GM12878 (cell line): ENCODE measurements at regions not wholly inside any gene's neighbourhood (a gene's known extent, or its start where the extent isn't known, plus 50 kb on each side); places are given as distances from the start of the nearest gene placed in this dataset.

Experiments used
- CTCF ChIP-seq, 3 experiments: IDR thresholded peaks in 2 of 3; conservative IDR thresholded peaks in 1 of 3; 2 replicates each; pipeline ENCODE4 v1.5.1; 2011; ENCODE audit warnings: low read depth in 3 of 3, low read length in 3 of 3, mild to moderate bottlenecking in 3 of 3, control low read depth in 2 of 3, moderate library complexity in 2 of 3, inconsistent platforms in 1 of 3, mixed read lengths in 1 of 3; ENCODE audit not compliant: control insufficient read depth in 2 of 3, insufficient read depth in 1 of 3; ENCODE audit errors: extremely low read depth in 1 of 3
- EP300 ChIP-seq, 2 experiments: fragments of 150-350 bp in 1 of 2; IDR thresholded peaks; 2 replicates each; pipeline ENCODE4 v1.6.1; 2011 to 2012; ENCODE audit warnings: low read depth in 2 of 2, low read length in 2 of 2, borderline replicate concordance in 1 of 2, improper control_type of control experiment in 1 of 2, inconsistent platforms in 1 of 2; ENCODE audit not compliant: control insufficient read depth in 1 of 2
- EZH2 ChIP-seq: IDR thresholded peaks from 2 replicates; pipeline ENCODE4 v1.6.1; 2012; ENCODE audit warnings: low read depth, mild to moderate bottlenecking, control low read depth, inconsistent platforms, low read length, borderline replicate concordance; ENCODE audit not compliant: control insufficient read depth
- FOXM1 ChIP-seq: IDR thresholded peaks from 2 replicates; pipeline ENCODE4 v1.6.1; 2012; ENCODE audit warnings: low read depth, mild to moderate bottlenecking, inconsistent platforms, low read length, moderate library complexity
- POLR2A ChIP-seq: IDR thresholded peaks from 2 replicates; pipeline ENCODE4 v1.6.1; 2011; ENCODE audit warnings: low read depth, mild to moderate bottlenecking, low read length
- SMC3 ChIP-seq: IDR thresholded peaks from 2 replicates; pipeline ENCODE4 v1.6.1; 2011; ENCODE audit warnings: low read length, improper control_type of control experiment, borderline replicate concordance
- TCF7 ChIP-seq: IDR thresholded peaks from 2 replicates; pipeline ENCODE4 v1.6.1; 2014; ENCODE audit warnings: antibody characterized with exemption, borderline replicate concordance
- ZNF207 ChIP-seq: fragments of 450-650 bp; IDR thresholded peaks from 2 replicates; pipeline ENCODE4 v1.6.1; 2014; ENCODE audit warnings: antibody characterized with exemption, mild to moderate bottlenecking, borderline replicate concordance
- ZNF622 ChIP-seq: fragments of 450-650 bp; IDR thresholded peaks from 2 replicates; pipeline ENCODE4 v1.6.1; 2017; ENCODE audit warnings: mild to moderate bottlenecking, inconsistent platforms
- TF ChIP-seq, protein P1 (sequence below): IDR thresholded peaks from 2 replicates; pipeline ENCODE4 v1.6.1; 2011; ENCODE audit warnings: mild to moderate bottlenecking, low read depth, low read length, moderate library complexity; ENCODE audit not compliant: insufficient replicate concordance

DNA sequence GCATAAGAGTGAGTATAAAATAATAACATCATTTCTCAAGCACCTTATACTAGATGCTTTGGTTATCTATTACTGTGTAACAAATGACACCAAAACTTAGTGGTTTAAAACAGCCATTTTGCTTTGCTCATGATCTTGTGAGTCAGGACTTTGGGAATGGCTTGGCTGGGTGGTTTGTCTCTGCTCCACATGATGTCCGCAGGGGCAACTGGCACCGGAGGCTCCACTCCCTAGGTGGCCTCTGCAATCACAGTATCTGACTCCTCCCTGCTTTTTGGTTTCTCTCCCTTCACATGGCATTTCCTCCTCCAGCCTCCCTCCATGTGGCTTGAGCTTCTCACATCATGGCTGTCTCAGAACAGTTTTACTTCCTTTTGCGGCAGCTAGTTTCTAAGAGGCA lies 259.5 kb downstream of the GAS1 start:
- TF ChIP-seq ZNF622 (no peak), TCF7 (no peak), EP300 (IDR thresholded peaks at IDR 0.05; ENCODE audit: borderline replicate concordance in 1 of 2, control insufficient read depth in 1 of 2, low read depth in 2 of 2, low read length in 2 of 2) (no peak), SMC3 (no peak), FOXM1 (no peak), ZNF207 (no peak), POLR2A (no peak), EZH2 (no peak), CTCF (IDR thresholded peaks at IDR 0.05 in 2 of 3, conservative IDR thresholded peaks at IDR 0.05 in 1 of 3; ENCODE audit: control insufficient read depth in 2 of 3, extremely low read depth in 1 of 3, insufficient read depth in 1 of 3, low read depth in 3 of 3, low read length in 3 of 3) (no peak)
- TF ChIP-seq, protein P1, sequence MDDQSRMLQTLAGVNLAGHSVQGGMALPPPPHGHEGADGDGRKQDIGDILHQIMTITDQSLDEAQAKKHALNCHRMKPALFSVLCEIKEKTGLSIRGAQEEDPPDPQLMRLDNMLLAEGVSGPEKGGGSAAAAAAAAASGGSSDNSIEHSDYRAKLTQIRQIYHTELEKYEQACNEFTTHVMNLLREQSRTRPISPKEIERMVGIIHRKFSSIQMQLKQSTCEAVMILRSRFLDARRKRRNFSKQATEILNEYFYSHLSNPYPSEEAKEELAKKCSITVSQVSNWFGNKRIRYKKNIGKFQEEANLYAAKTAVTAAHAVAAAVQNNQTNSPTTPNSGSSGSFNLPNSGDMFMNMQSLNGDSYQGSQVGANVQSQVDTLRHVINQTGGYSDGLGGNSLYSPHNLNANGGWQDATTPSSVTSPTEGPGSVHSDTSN, result no peak
